ENCODE measurements at regions not wholly inside any gene's neighbourhood (a gene's known extent, or its start where the extent isn't known, plus 50 kb on each side); places are given as distances from the start of the nearest gene placed in this dataset.

DNA sequence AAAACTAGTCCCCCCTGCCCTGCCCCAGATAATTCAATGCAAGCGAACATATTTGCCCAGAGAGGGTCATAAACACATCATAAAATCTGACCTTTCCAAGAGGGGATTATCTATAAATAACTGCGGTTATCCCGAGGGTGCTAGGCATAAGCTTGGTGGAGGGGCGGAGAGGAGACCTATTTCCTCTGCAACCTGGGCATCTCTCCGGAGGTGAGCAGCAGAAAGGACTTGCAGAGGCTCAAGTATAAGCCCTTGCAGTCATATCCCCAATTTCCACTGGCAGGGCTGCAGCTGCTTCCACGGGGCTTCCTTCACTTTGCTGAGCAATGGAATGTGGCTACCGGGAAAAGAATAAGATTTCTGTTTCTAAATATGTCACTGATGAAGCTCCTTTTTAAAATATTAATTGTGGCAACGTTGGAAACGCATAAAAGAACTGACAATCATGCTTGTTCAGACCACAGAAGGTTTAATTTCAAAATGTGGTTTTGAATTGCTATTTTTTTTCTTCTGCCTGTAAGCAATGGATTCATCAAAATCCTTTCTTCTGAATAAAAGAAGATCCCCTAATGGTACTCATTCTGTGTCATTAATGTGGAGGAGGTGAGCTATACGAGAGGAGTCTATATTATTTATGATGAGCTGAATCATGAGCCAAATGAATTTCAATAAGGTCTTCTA lies 268.9 kb upstream of the ATP2B1 start:
- intact Hi-C loops (cut with micrococcal nuclease; ENCODE audit: unreplicated experiment), result no loop called here
- Mint-ChIP-seq H3K36me3 (ENCODE audit: insufficient read depth, unreplicated experiment) (no peaks in the 10 kb centered on the region), H3K4me3 (ENCODE audit: low read depth, unreplicated experiment) (no peak overlapping the region), H3K27me3 (ENCODE audit: unreplicated experiment) (no peaks in the 10 kb centered on the region), H3K27ac (ENCODE audit: unreplicated experiment) (no peak overlapping the region), H3K4me1 (ENCODE audit: low read depth, unreplicated experiment) (peaks cover 8% of the 10 kb centered on the region), H3K9me3 (ENCODE audit: low read depth, unreplicated experiment) (no peaks in the 10 kb centered on the region)
- TF ChIP-seq, protein P1, sequence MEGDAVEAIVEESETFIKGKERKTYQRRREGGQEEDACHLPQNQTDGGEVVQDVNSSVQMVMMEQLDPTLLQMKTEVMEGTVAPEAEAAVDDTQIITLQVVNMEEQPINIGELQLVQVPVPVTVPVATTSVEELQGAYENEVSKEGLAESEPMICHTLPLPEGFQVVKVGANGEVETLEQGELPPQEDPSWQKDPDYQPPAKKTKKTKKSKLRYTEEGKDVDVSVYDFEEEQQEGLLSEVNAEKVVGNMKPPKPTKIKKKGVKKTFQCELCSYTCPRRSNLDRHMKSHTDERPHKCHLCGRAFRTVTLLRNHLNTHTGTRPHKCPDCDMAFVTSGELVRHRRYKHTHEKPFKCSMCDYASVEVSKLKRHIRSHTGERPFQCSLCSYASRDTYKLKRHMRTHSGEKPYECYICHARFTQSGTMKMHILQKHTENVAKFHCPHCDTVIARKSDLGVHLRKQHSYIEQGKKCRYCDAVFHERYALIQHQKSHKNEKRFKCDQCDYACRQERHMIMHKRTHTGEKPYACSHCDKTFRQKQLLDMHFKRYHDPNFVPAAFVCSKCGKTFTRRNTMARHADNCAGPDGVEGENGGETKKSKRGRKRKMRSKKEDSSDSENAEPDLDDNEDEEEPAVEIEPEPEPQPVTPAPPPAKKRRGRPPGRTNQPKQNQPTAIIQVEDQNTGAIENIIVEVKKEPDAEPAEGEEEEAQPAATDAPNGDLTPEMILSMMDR (IDR thresholded peaks at IDR 0.05; ENCODE audit: unreplicated experiment), result no peak
- no TSS peak for BruUV-seq (replicated peaks)
- DNase-seq, result no peak
- CTCF ChIA-PET, result no interaction called here

DNA sequence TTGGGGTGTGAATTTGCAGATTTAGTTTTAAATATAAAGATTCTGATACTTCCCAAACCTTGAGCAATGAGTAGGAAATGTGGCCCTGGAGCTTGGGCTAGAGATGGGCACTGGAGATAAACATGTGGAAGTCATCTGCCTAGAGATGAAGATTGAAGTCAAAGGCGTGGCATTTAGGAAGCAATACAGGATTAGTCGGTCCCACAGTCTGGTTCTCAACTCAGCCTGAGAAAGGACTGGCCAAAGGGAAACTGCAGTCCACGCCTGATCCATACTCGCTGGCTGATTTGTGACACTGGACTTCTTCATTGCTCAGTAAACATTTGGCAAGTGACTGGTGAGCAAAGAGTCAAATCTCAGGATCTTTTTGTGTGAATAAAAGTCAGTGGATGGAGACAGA lies 268.2 kb upstream of the ATP2B1 start:
- Mint-ChIP-seq H3K9me3 (ENCODE audit: low read depth, unreplicated experiment) (no peaks in the 10 kb centered on the region), H3K4me1 (ENCODE audit: low read depth, unreplicated experiment) (peaks cover 11% of the 10 kb centered on the region), H3K36me3 (ENCODE audit: insufficient read depth, unreplicated experiment) (peaks cover 1% of the 10 kb centered on the region), H3K27ac (ENCODE audit: unreplicated experiment) (no peak overlapping the region), H3K4me3 (ENCODE audit: low read depth, unreplicated experiment) (no peak overlapping the region), H3K27me3 (ENCODE audit: unreplicated experiment) (no peaks in the 10 kb centered on the region)
- intact Hi-C loops (cut with micrococcal nuclease; ENCODE audit: unreplicated experiment), result no loop called here
- CTCF ChIA-PET, result no interaction called here
- BruUV-seq (replicated peaks), result no TSS peak
- DNase-seq, result no peak
- TF ChIP-seq, protein P1 (IDR thresholded peaks at IDR 0.05; ENCODE audit: unreplicated experiment), result no peak

DNA sequence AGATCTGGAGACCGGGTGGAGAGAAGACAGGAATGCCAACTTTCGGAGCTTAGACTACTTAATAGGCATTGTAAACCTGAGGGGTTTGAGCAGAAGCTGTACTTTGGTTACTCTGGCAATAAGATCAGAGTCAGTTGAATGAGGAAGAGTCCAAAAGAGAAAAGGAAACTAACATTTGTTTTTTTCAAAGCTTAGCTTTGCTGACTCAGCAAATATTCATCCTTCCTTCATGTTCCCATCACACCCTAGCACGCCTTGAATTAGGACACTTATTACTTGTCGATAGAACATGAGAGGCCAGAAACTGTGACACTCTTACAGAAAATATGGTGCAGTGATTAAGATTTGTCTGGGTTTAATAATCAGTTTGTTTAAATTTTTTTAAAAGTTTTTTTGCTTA lies 266.9 kb upstream of the ATP2B1 start:
- DNase-seq, result no peak
- Mint-ChIP-seq H3K9me3 (ENCODE audit: low read depth, unreplicated experiment) (no peaks in the 10 kb centered on the region), H3K4me3 (ENCODE audit: low read depth, unreplicated experiment) (no peak overlapping the region), H3K4me1 (ENCODE audit: low read depth, unreplicated experiment) (peaks cover 24% of the 10 kb centered on the region), H3K36me3 (ENCODE audit: insufficient read depth, unreplicated experiment) (peaks cover 4% of the 10 kb centered on the region), H3K27ac (ENCODE audit: unreplicated experiment) (peak overlapping the region; percentile 29), H3K27me3 (ENCODE audit: unreplicated experiment) (no peaks in the 10 kb centered on the region)
- intact Hi-C loops (cut with micrococcal nuclease; ENCODE audit: unreplicated experiment), result no loop called here
- CTCF ChIA-PET, result no interaction called here
- TF ChIP-seq, protein P1 (IDR thresholded peaks at IDR 0.05; ENCODE audit: unreplicated experiment), result no peak
- no TSS peak for BruUV-seq (replicated peaks)

DNA sequence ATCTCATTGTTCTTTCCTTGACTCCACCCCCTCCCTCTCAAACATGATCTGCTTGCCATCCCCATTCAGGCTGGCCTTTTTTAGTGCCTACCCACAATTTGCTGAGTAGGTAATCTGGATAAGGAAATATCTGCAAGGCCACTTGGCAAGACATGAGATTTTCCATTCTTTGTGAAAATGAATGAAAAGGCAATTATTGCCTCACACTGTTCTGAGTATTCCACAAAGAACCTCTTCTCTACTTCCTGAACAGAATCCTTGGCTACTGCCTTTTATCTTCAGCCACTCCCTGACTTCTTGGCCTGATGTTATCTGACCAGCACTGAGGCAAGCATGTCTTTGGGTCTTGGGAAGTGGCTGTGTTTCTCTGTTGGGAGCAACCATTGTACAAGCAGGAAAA lies 263.2 kb upstream of the ATP2B1 start:
- Mint-ChIP-seq H3K27me3 (ENCODE audit: unreplicated experiment) (no peaks in the 10 kb centered on the region), H3K36me3 (ENCODE audit: insufficient read depth, unreplicated experiment) (peaks cover 9% of the 10 kb centered on the region), H3K4me1 (ENCODE audit: low read depth, unreplicated experiment) (peaks cover 50% of the 10 kb centered on the region), H3K4me3 (ENCODE audit: low read depth, unreplicated experiment) (no peak overlapping the region), H3K27ac (ENCODE audit: unreplicated experiment) (no peak overlapping the region), H3K9me3 (ENCODE audit: low read depth, unreplicated experiment) (no peaks in the 10 kb centered on the region)
- no peak for DNase-seq
- CTCF ChIA-PET, result no interaction called here
- BruUV-seq (replicated peaks), result no TSS peak
- intact Hi-C loops (cut with micrococcal nuclease; ENCODE audit: unreplicated experiment), result no loop called here
- TF ChIP-seq, protein P1 (IDR thresholded peaks at IDR 0.05; ENCODE audit: unreplicated experiment), result no peak
